Endodermal cell (in vitro differentiated cells): ENCODE measurements at regions not wholly inside any gene's neighbourhood (a gene's known extent, or its start where the extent isn't known, plus 50 kb on each side); places are given as distances from the start of the nearest gene placed in this dataset.

Experiments used
- DNase-seq: peaks from one replicate; pipeline ENCODE4 v3.0.0-alpha.2; 2017
- H3K27ac ChIP-seq: 2 replicates; pipeline ENCODE4 v1.5.1; 2013; ENCODE audit warnings: mild to moderate bottlenecking, low read depth, low read length, moderate library complexity
- H3K27me3 ChIP-seq: 2 replicates; pipeline ENCODE4 v1.6.1; 2013; ENCODE audit warnings: mild to moderate bottlenecking, low read length, moderate library complexity; ENCODE audit not compliant: insufficient read depth, control insufficient read depth, poor library complexity, severe bottlenecking
- H3K36me3 ChIP-seq: 2 replicates; pipeline ENCODE4 v1.7.0; 2013; ENCODE audit warnings: mild to moderate bottlenecking, low read length, moderate library complexity; ENCODE audit not compliant: control insufficient read depth, insufficient read depth
- H3K4me1 ChIP-seq: one replicate; pipeline ENCODE4 v1.7.0; 2013; ENCODE audit warnings: low read length; ENCODE audit not compliant: control insufficient read depth, insufficient read depth
- H3K4me3 ChIP-seq: 2 replicates; pipeline ENCODE4 v1.5.1; 2013; ENCODE audit warnings: mild to moderate bottlenecking, low read length, moderate library complexity
- H3K9ac ChIP-seq: 2 replicates; pipeline ENCODE4 v1.6.1; 2013; ENCODE audit warnings: mild to moderate bottlenecking, low read length, moderate library complexity; ENCODE audit not compliant: poor library complexity, severe bottlenecking; ENCODE audit errors: extremely low read depth
- H3K9me3 ChIP-seq: 2 replicates; pipeline ENCODE4 v1.6.1; 2013; ENCODE audit warnings: mild to moderate bottlenecking, low read length, moderate library complexity; ENCODE audit not compliant: control insufficient read depth
- H3K27ac Mint-ChIP-seq: 2 replicates; pipeline ENCODE4 v1.8.0; 2020; ENCODE audit warnings: mixed read lengths
- H3K27me3 Mint-ChIP-seq: 2 replicates; pipeline ENCODE4 v1.8.0; 2021; ENCODE audit warnings: mild to moderate bottlenecking, mixed read lengths; ENCODE audit not compliant: insufficient read depth
- H3K36me3 Mint-ChIP-seq: 2 replicates; pipeline ENCODE4 v1.8.0; 2020; ENCODE audit warnings: low read depth, mixed read lengths
- H3K4me1 Mint-ChIP-seq: 2 replicates; pipeline ENCODE4 v1.8.0; 2020; ENCODE audit warnings: mixed read lengths
- H3K4me3 Mint-ChIP-seq: 2 replicates; pipeline ENCODE4 v1.8.0; 2020; ENCODE audit warnings: mild to moderate bottlenecking, moderate library complexity, mixed read lengths
- H3K9me3 Mint-ChIP-seq: 2 replicates; pipeline ENCODE4 v1.8.0; 2020; ENCODE audit warnings: mild to moderate bottlenecking, mixed read lengths
- CTCF ChIP-seq: fragments of 200-600 bp; sonication (generic); conservative IDR thresholded peaks from 2 replicates; pipeline ENCODE4 v1.5.0; 2021; ENCODE audit warnings: antibody characterized with exemption, mild to moderate bottlenecking
- WGBS, 2 experiments: methylation state at CpG; one replicate each; pipeline versions ENCODE4 v1.1.5 to v1.1.7; 2013; ENCODE audit warnings: missing lambda C conversion rate in 2 of 2, mixed read lengths in 1 of 2; ENCODE audit not compliant: insufficient coverage in 1 of 2, insufficient read length in 1 of 2; 5-methylcytosine and 5-hydroxymethylcytosine counted together

GRCh38 chr14:44341116-44341515 is 166.0 kb downstream of the FSCB start:
- H3K4me3 ChIP-seq = no peak overlapping the region
- no peaks in the 10 kb centered on the region for H3K27me3 ChIP-seq
- H3K27me3 Mint-ChIP-seq = no peaks in the 10 kb centered on the region
- H3K36me3 ChIP-seq = no peaks in the 10 kb centered on the region
- no peak overlapping the region for H3K9ac ChIP-seq
- peaks cover 6% of the 10 kb centered on the region for H3K9me3 ChIP-seq
- H3K4me1 Mint-ChIP-seq = no peaks in the 10 kb centered on the region
- TF ChIP-seq CTCF = no peak
- no peak overlapping the region for H3K27ac Mint-ChIP-seq
- WGBS, 2 experiments = 80 to 93% methylated on average over 1 to 3 of the region's 3 CpGs
- no peak overlapping the region for H3K27ac ChIP-seq
- H3K9me3 Mint-ChIP-seq = no peaks in the 10 kb centered on the region
- no peaks in the 10 kb centered on the region for H3K36me3 Mint-ChIP-seq
- H3K4me1 ChIP-seq = no peaks in the 10 kb centered on the region
- DNase-seq = no peak
- no peak overlapping the region for H3K4me3 Mint-ChIP-seq

DNA sequence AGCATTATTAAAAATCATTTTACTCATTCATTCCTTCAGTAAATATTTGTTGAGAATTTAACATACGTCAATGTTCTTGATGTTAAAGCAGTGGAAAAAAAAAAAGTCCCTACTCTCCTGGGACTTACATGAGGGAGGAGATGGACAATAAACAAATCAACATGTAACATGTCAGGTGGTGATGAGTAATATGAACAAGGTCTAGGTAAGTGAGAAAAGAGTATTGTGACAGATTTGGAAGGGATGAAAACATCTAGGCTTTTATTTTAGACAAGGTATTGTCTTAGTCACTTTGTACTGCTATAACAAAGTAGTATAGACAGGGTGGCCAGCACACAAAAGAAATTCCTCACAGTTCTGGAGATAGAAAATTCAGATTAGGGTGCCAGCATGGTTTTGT is 167.2 kb downstream of the FSCB start:
- H3K27ac Mint-ChIP-seq = no peak overlapping the region
- H3K36me3 Mint-ChIP-seq = no peaks in the 10 kb centered on the region

DNA sequence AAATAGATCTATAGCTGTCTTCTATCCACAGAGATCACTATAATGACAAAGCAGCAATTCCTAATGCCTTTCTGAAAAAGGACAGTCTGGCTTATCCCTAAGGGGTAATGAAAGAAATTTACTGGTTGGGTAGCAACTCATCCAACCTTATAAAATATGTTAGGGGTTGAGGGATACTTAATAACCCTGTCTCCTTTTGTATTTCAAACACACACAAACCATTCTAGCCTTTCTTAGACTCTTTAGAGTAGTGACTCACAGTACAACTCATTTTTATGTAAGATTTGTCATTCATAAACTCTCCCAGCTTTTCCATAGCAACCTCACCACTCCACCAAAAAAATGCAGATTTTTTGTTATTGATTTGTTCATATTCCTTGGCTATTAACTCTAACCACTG is 167.9 kb downstream of the FSCB start:
- no peak overlapping the region for H3K4me3 Mint-ChIP-seq
- H3K36me3 Mint-ChIP-seq = no peaks in the 10 kb centered on the region
- H3K4me3 ChIP-seq = no peak overlapping the region
- H3K9ac ChIP-seq = no peak overlapping the region
- H3K27me3 Mint-ChIP-seq = no peaks in the 10 kb centered on the region
- H3K36me3 ChIP-seq = no peaks in the 10 kb centered on the region
- H3K9me3 Mint-ChIP-seq = no peaks in the 10 kb centered on the region
- no peaks in the 10 kb centered on the region for H3K9me3 ChIP-seq
- no peaks in the 10 kb centered on the region for H3K4me1 Mint-ChIP-seq
- no peaks in the 10 kb centered on the region for H3K4me1 ChIP-seq
- H3K27me3 ChIP-seq = no peaks in the 10 kb centered on the region
- H3K27ac Mint-ChIP-seq = no peak overlapping the region
- no peak for DNase-seq
- TF ChIP-seq CTCF = no peak
- no peak overlapping the region for H3K27ac ChIP-seq

More for the DNA sequence above, 167.2 kb downstream of the FSCB start:
- TF ChIP-seq CTCF = no peak
- whole genome bisulfite sequencing, 2 experiments = 100% methylated on average over 1 of the region's 1 CpG; no CpG with 5 or more reads in 1 of the 2 experiments
- Histone ChIP-seq H3K9ac (no peak overlapping the region), H3K27me3 (no peaks in the 10 kb centered on the region), H3K27ac (no peak overlapping the region), H3K4me1 (no peaks in the 10 kb centered on the region), H3K4me3 (no peak overlapping the region), H3K36me3 (no peaks in the 10 kb centered on the region), H3K9me3 (no peaks in the 10 kb centered on the region)
- no peaks in the 10 kb centered on the region for H3K9me3 Mint-ChIP-seq
- no peak for DNase-seq
- no peaks in the 10 kb centered on the region for H3K4me1 Mint-ChIP-seq
- no peak overlapping the region for H3K4me3 Mint-ChIP-seq
- no peaks in the 10 kb centered on the region for H3K27me3 Mint-ChIP-seq
